ENCODE measurements at regions not wholly inside any gene's neighbourhood (a gene's known extent, or its start where the extent isn't known, plus 50 kb on each side); places are given as distances from the start of the nearest gene placed in this dataset.
"Not testable (repeated sequence)": the region's sequence is repeated elsewhere in the genome, so short reads cannot be mapped to it uniquely, and the experiment has no call there.

GRCh38 chr2:55776479-55776878, 82.8 kb upstream of the PNPT1 start:
- H3K4me1 ChIP-seq (ENCODE audit: low read length): peaks cover 19% of the 10 kb centered on the region
- no peaks in the 10 kb centered on the region for H3K9me2 ChIP-seq (replicated peaks; ENCODE audit: insufficient read depth, low read length)
- H3K9ac ChIP-seq (ENCODE audit: low read length): no peak overlapping the region
- DNase-seq: no peak
- H4K20me1 ChIP-seq (ENCODE audit: insufficient read depth, low read length): no peaks in the 10 kb centered on the region
- no peak overlapping the region for H3K27ac ChIP-seq (ENCODE audit: low read length)
- no peak overlapping the region for H2AFZ ChIP-seq (ENCODE audit: low read length)
- H3K79me2 ChIP-seq (ENCODE audit: low read length): no peaks in the 10 kb centered on the region
- no peaks in the 10 kb centered on the region for H3K36me3 ChIP-seq (replicated peaks; ENCODE audit: insufficient read depth, low read length)
- H3K9me3 ChIP-seq (replicated peaks; ENCODE audit: insufficient read depth, low read length): no peaks in the 10 kb centered on the region
- H3K27me3 ChIP-seq (replicated peaks; ENCODE audit: insufficient read depth, low read length): no peaks in the 10 kb centered on the region
- peaks cover 10% of the 10 kb centered on the region; the same call in 1 of the 2 replicates for H3F3A ChIP-seq (ENCODE audit: insufficient read depth, low read length)
- TF ChIP-seq EZH2phosphoT487 (IDR thresholded peaks at IDR 0.05; ENCODE audit: low read length) (no peak), CTCF (IDR thresholded peaks at IDR 0.05; ENCODE audit: low read length) (no peak), EZH2 (optimal IDR thresholded peaks at IDR 0.05; ENCODE audit: low read depth, low read length) (no peak)
- no peak overlapping the region for H3K4me3 ChIP-seq (ENCODE audit: low read length)
- H3K4me2 ChIP-seq (ENCODE audit: low read depth, low read length): no peak overlapping the region

- no peak overlapping the region for H3K4me2 ChIP-seq (ENCODE audit: low read depth, low read length)
- H3K79me2 ChIP-seq (ENCODE audit: low read length): no peaks in the 10 kb centered on the region
- no peaks in the 10 kb centered on the region for H3K9me3 ChIP-seq (replicated peaks; ENCODE audit: insufficient read depth, low read length)
- H3K4me1 ChIP-seq (ENCODE audit: low read length): peaks cover 17% of the 10 kb centered on the region
- no peak for DNase-seq
- H3K4me3 ChIP-seq (ENCODE audit: low read length): no peak overlapping the region
- TF ChIP-seq EZH2phosphoT487 (IDR thresholded peaks at IDR 0.05; ENCODE audit: low read length): no peak
- no peak for TF ChIP-seq CTCF (IDR thresholded peaks at IDR 0.05; ENCODE audit: low read length)
- no peak for TF ChIP-seq EZH2 (optimal IDR thresholded peaks at IDR 0.05; ENCODE audit: low read depth, low read length)
- no peaks in the 10 kb centered on the region for H3K9me2 ChIP-seq (replicated peaks; ENCODE audit: insufficient read depth, low read length)
- H3K27me3 ChIP-seq (replicated peaks; ENCODE audit: insufficient read depth, low read length): no peaks in the 10 kb centered on the region
- no peak overlapping the region for H2AFZ ChIP-seq (ENCODE audit: low read length)
- H4K20me1 ChIP-seq (ENCODE audit: insufficient read depth, low read length): no peaks in the 10 kb centered on the region
- no peaks in the 10 kb centered on the region for H3K36me3 ChIP-seq (replicated peaks; ENCODE audit: insufficient read depth, low read length)
- H3K27ac ChIP-seq (ENCODE audit: low read length): no peak overlapping the region
- peaks cover 10% of the 10 kb centered on the region; the same call in 1 of the 2 replicates for H3F3A ChIP-seq (ENCODE audit: insufficient read depth, low read length)
- no peak overlapping the region for H3K9ac ChIP-seq (ENCODE audit: low read length)
Measured at GRCh38 chr2:55775828-55776227, 82.2 kb upstream of the PNPT1 start.

GRCh38 chr2:55773651-55774050, 80.0 kb upstream of the PNPT1 start:
- H3K27me3 ChIP-seq (replicated peaks; ENCODE audit: insufficient read depth, low read length); H3K4me2 ChIP-seq (ENCODE audit: low read depth, low read length); H3F3A ChIP-seq (ENCODE audit: insufficient read depth, low read length); DNase-seq; H3K9me3 ChIP-seq (replicated peaks; ENCODE audit: insufficient read depth, low read length); H3K4me3 ChIP-seq (ENCODE audit: low read length); H3K79me2 ChIP-seq (ENCODE audit: low read length); H3K9ac ChIP-seq (ENCODE audit: low read length); H2AFZ ChIP-seq (ENCODE audit: low read length); H3K27ac ChIP-seq (ENCODE audit: low read length); H3K36me3 ChIP-seq (replicated peaks; ENCODE audit: insufficient read depth, low read length); H3K9me2 ChIP-seq (replicated peaks; ENCODE audit: insufficient read depth, low read length); H3K4me1 ChIP-seq (ENCODE audit: low read length); H4K20me1 ChIP-seq (ENCODE audit: insufficient read depth, low read length): not testable (repeated sequence)

GRCh38 chr2:55772109-55772980, 78.7 kb upstream of the PNPT1 start:
- no peak for TF ChIP-seq EZH2phosphoT487 (IDR thresholded peaks at IDR 0.05; ENCODE audit: low read length)
- TF ChIP-seq EZH2 (optimal IDR thresholded peaks at IDR 0.05; ENCODE audit: low read depth, low read length): no peak
- TF ChIP-seq CTCF (IDR thresholded peaks at IDR 0.05; ENCODE audit: low read length): no peak
- H3K4me2 ChIP-seq (ENCODE audit: low read depth, low read length): no peak overlapping the region

More at GRCh38 chr2:55772109-55772980, 78.7 kb upstream of the PNPT1 start:
- Histone ChIP-seq H3K27me3 (replicated peaks; ENCODE audit: insufficient read depth, low read length) (no peaks in the 10 kb centered on the region), H3K36me3 (replicated peaks; ENCODE audit: insufficient read depth, low read length) (no peaks in the 10 kb centered on the region), H3K9me2 (replicated peaks; ENCODE audit: insufficient read depth, low read length) (no peaks in the 10 kb centered on the region), H2AFZ (ENCODE audit: low read length) (no peak overlapping the region), H3K4me1 (ENCODE audit: low read length) (no peaks in the 10 kb centered on the region), H3K9me3 (replicated peaks; ENCODE audit: insufficient read depth, low read length) (no peaks in the 10 kb centered on the region), H3F3A (ENCODE audit: insufficient read depth, low read length) (no peaks in the 10 kb centered on the region), H3K4me3 (ENCODE audit: low read length) (no peak overlapping the region), H4K20me1 (ENCODE audit: insufficient read depth, low read length) (no peaks in the 10 kb centered on the region), H3K9ac (ENCODE audit: low read length) (no peak overlapping the region), H3K79me2 (ENCODE audit: low read length) (no peaks in the 10 kb centered on the region), H3K27ac (ENCODE audit: low read length) (no peak overlapping the region)
- no peak for DNase-seq

Data from MM.1S (cell line).